Glutamatergic neuron (in vitro differentiated cells): ENCODE measurements at regions not wholly inside any gene's neighbourhood (a gene's known extent, or its start where the extent isn't known, plus 50 kb on each side); places are given as distances from the start of the nearest gene placed in this dataset.

ENCODE experiments used
- DNase-seq: peaks from one replicate; pipeline ENCODE4 v3.0.0; 2022
- H3K27ac Mint-ChIP-seq: one replicate; pipeline ENCODE4 v1.8.0; 2020; ENCODE audit warnings: mild to moderate bottlenecking, mixed read lengths, inconsistent platforms; ENCODE audit not compliant: unreplicated experiment
- H3K27me3 Mint-ChIP-seq: one replicate; pipeline ENCODE4 v1.8.0; 2020; ENCODE audit warnings: mild to moderate bottlenecking, moderate library complexity, mixed read lengths, inconsistent platforms; ENCODE audit not compliant: unreplicated experiment
- H3K36me3 Mint-ChIP-seq: one replicate; pipeline ENCODE4 v1.8.0; 2020; ENCODE audit warnings: mild to moderate bottlenecking, mixed read lengths, inconsistent platforms; ENCODE audit not compliant: unreplicated experiment
- H3K4me1 Mint-ChIP-seq: one replicate; pipeline ENCODE4 v1.8.0; 2020; ENCODE audit warnings: mild to moderate bottlenecking, low read depth, mixed read lengths, inconsistent platforms; ENCODE audit not compliant: unreplicated experiment
- H3K4me3 Mint-ChIP-seq: one replicate; pipeline ENCODE4 v1.8.0; 2020; ENCODE audit warnings: mild to moderate bottlenecking, mixed read lengths, inconsistent platforms; ENCODE audit not compliant: unreplicated experiment
- H3K9me3 Mint-ChIP-seq: one replicate; pipeline ENCODE4 v1.8.0; 2020; ENCODE audit warnings: mild to moderate bottlenecking, moderate library complexity, mixed read lengths, inconsistent platforms; ENCODE audit not compliant: unreplicated experiment
- TF ChIP-seq, protein P1 (sequence below): fragments of 200-600 bp; sonication (generic); IDR thresholded peaks from one replicate; pipeline ENCODE4 v1.5.0; 2021; ENCODE audit not compliant: partially characterized antibody, unreplicated experiment

DNA sequence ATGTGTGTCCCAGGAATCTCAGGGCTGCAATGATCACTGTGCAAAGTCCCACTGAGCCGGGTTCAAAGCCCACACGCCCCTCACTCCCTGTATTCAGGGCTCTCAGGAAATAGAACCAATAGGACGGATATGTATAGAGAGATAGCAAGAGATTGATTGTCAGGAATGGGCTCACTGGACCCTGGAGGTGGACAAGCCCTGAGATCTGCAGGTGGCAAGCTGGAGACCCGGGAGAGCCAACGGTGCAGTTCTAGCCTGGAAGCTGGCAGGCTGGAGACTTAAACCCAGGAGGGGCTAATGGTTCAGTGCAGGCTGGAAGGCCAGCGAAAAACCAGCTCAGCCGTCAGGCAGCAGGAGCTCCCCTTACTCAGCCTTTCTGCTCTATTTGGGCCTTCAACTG lies 52.8 kb upstream of the ADRA2C start:
- peak; percentile 15 for DNase-seq
- H3K9me3 Mint-ChIP-seq: peaks cover 1% of the 10 kb centered on the region
- no peaks in the 10 kb centered on the region for H3K36me3 Mint-ChIP-seq
- no peak overlapping the region for H3K27ac Mint-ChIP-seq
- TF ChIP-seq, protein P1, sequence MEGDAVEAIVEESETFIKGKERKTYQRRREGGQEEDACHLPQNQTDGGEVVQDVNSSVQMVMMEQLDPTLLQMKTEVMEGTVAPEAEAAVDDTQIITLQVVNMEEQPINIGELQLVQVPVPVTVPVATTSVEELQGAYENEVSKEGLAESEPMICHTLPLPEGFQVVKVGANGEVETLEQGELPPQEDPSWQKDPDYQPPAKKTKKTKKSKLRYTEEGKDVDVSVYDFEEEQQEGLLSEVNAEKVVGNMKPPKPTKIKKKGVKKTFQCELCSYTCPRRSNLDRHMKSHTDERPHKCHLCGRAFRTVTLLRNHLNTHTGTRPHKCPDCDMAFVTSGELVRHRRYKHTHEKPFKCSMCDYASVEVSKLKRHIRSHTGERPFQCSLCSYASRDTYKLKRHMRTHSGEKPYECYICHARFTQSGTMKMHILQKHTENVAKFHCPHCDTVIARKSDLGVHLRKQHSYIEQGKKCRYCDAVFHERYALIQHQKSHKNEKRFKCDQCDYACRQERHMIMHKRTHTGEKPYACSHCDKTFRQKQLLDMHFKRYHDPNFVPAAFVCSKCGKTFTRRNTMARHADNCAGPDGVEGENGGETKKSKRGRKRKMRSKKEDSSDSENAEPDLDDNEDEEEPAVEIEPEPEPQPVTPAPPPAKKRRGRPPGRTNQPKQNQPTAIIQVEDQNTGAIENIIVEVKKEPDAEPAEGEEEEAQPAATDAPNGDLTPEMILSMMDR: no peak
- H3K4me1 Mint-ChIP-seq: peaks cover 5% of the 10 kb centered on the region
- peaks cover 13% of the 10 kb centered on the region for H3K27me3 Mint-ChIP-seq
- no peak overlapping the region for H3K4me3 Mint-ChIP-seq

DNA sequence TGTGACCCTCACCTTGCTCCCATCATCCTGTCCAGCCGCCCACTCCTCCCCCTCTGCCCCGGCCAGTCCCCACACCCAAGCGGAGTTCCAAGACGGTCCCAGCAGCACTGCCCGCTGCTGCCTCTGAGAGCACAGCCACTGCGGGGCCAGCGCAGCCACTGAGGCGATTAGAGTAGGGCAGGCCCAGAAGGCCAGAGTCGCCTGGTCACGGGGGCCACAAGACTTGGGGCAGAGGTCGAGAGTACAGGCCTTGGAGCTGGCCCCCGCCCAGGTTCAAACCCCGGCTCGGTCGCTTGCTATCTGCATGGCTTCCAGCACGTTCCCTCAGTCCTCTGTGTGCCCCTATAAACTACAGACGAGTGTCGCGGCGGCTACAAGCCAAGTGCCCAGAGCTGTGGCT lies 53.2 kb upstream of the ADRA2C start:
- Mint-ChIP-seq H3K9me3 (no peaks in the 10 kb centered on the region), H3K36me3 (no peaks in the 10 kb centered on the region), H3K4me3 (no peak overlapping the region), H3K4me1 (peaks cover 5% of the 10 kb centered on the region), H3K27me3 (peaks cover 13% of the 10 kb centered on the region), H3K27ac (no peak overlapping the region)
- TF ChIP-seq, protein P1: no peak
- no peak for DNase-seq

DNA sequence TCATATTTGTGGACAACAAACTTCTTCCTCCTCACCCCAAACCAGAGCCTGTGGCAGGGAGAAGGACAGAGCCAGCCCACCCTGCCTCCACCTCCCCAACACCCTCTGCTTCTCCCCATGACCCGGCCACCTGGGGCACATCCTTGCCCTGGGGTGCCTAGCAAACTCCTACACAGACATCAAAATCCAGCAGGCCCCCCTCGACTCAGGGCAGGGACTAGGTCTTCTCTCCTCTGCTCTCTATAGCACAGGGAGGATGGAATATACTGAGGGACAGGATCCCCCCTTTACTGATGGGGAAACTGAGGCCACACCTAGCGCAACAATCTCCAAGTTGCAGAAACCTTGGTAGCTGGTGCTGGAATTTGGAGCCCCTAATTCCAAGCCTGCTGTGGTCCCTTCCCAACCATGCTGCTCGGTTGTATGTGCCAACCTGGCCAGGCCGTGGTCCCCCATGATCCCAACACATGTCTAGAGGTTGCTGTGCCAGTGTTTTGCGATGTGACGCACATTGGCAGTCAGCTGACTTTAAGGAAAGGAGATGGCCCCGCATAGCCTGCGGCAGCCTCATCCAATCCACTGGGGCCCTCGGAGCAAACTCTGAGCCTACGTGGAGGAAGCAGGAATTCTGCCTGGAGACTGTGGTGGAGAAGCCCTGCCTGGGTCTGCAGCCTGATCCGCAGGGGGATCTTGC lies 53.9 kb upstream of the ADRA2C start:
- H3K27ac Mint-ChIP-seq: no peak overlapping the region
- H3K4me3 Mint-ChIP-seq: no peak overlapping the region
- TF ChIP-seq, protein P1: no peak

DNA sequence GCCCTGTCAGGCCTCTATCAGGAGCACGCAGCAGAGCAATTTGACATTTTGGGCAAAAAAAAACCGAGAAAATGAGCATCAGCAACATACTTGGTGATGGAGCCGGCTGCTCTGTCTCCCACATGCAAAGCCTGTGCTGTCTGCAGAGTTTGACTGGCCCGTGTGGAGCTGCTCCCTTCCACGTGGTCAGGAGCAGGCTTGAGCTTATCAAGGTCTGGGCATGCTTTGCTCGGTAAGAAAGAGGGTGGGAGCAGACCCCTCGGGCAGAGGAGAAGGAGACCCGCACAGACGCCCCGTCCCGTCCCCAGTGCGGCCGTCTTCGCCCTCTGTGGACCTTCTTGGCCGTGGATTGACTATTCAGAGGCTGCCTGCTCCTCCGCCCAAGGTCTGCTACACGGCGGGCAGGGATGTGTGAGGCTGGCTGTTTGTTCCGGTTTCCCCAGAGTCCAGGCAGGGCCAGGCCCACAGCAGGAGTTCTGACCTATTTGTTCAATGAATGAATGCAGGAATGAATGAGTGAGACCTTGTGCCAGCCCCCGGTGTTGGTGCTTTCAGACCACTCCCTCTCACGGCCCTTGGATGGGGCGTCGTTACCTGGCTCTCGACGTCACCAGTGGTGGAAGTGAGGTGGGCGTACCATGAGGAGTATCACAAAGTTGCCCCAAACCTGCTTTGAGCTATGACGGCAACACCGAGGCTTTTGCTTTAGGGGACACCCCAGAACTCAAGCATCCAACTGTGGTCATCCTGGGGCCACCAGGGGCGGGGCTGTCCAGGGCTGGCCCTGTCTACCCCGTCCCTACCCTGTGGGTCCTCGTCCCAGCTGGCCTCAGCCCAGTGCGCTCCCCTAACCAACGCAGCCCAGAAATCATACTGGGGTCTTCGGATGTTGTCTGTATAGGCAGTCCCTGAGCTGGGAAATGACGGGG lies 54.7 kb upstream of the ADRA2C start:
- Mint-ChIP-seq H3K9me3 (peaks cover 3% of the 10 kb centered on the region), H3K4me3 (no peak overlapping the region), H3K27ac (no peak overlapping the region), H3K4me1 (peaks cover 11% of the 10 kb centered on the region), H3K27me3 (peaks cover 8% of the 10 kb centered on the region), H3K36me3 (no peaks in the 10 kb centered on the region)
- TF ChIP-seq, protein P1: no peak
- DNase-seq: no peak

More for the DNA sequence above, 53.9 kb upstream of the ADRA2C start:
- peaks cover 10% of the 10 kb centered on the region for H3K27me3 Mint-ChIP-seq
- no peaks in the 10 kb centered on the region for H3K36me3 Mint-ChIP-seq
- DNase-seq: no peak
- H3K9me3 Mint-ChIP-seq: peaks cover 3% of the 10 kb centered on the region
- H3K4me1 Mint-ChIP-seq: peaks cover 11% of the 10 kb centered on the region
